SK-N-SH treated with all-trans-retinoic acid at 6 μM for 48 hours (cell line): ENCODE measurements at regions not wholly inside any gene's neighbourhood (a gene's known extent, or its start where the extent isn't known, plus 50 kb on each side); places are given as distances from the start of the nearest gene placed in this dataset.

Experiments
- ARNTL ChIP-seq: fragments of 450-650 bp; formaldehyde crosslinking; IDR thresholded peaks from 2 replicates; pipeline ENCODE4 v1.5.0; 2020; ENCODE audit warnings: low read depth, mild to moderate bottlenecking, moderate library complexity, borderline replicate concordance
- CREB5 ChIP-seq: fragments of 250-450 bp; sonication (Bioruptor Pico); IDR thresholded peaks from 2 replicates; pipeline ENCODE4 v1.5.1; 2020; ENCODE audit warnings: low read depth, mild to moderate bottlenecking, moderate library complexity
- GLIS3 ChIP-seq: fragments of 250-450 bp; sonication (Bioruptor Pico); IDR thresholded peaks from 2 replicates; pipeline ENCODE4 v1.5.0; 2020; ENCODE audit warnings: mild to moderate bottlenecking, moderate library complexity
- PATZ1 ChIP-seq: fragments of 250-450 bp; sonication (Bioruptor Pico); IDR thresholded peaks from 2 replicates; pipeline ENCODE4 v1.8.0; 2020; ENCODE audit warnings: mild to moderate bottlenecking, moderate library complexity, borderline replicate concordance
- PPARA ChIP-seq: fragments of 250-450 bp; sonication (Bioruptor Pico); IDR thresholded peaks from 2 replicates; pipeline ENCODE4 v1.5.0; 2020; ENCODE audit warnings: mild to moderate bottlenecking, borderline replicate concordance
- RARB ChIP-seq: fragments of 250-450 bp; sonication (Bioruptor Pico); IDR thresholded peaks from 2 replicates; pipeline ENCODE4 v1.8.0; 2021; ENCODE audit warnings: mild to moderate bottlenecking, moderate library complexity
- SNAI2 ChIP-seq: fragments of 250-450 bp; sonication (Bioruptor Pico); IDR thresholded peaks from 2 replicates; pipeline ENCODE4 v1.5.0; 2020; ENCODE audit warnings: mild to moderate bottlenecking, moderate library complexity
- TCF4 ChIP-seq: fragments of 250-450 bp; sonication (Bioruptor Pico); IDR thresholded peaks from 2 replicates; pipeline ENCODE4 v1.8.0; 2021; ENCODE audit warnings: mild to moderate bottlenecking, moderate library complexity, borderline replicate concordance

DNA sequence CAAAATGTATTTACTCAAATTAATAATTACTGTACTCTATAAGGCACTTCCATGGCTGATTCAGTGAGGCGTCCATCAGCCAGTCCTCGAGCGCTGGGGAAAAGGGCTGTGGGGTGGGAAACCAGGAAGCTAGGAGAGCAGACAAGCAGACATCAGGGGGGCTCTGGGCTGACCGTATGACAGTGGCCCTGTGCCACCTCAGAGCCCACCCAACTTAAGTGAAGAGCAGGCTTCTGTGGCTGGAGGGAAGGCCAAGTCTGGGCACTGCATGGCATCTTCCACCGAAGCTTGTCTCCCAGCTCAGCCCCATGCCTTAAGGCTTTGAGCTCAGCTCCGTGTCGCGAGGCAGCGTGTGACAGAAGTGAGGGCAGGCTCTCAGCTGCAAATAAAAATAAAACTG, 464.5 kb upstream of the ZMIZ1 start:
- TF ChIP-seq PATZ1 (CRISPR knock-in tag) (no peak), TCF4 (CRISPR knock-in tag) (no peak), GLIS3 (no peak), CREB5 (no peak), SNAI2 (CRISPR knock-in tag) (no peak), PPARA (CRISPR knock-in tag) (no peak), RARB (CRISPR knock-in tag) (no peak), ARNTL (CRISPR knock-in tag) (no peak)
